ENCODE measurements at regions not wholly inside any gene's neighbourhood (a gene's known extent, or its start where the extent isn't known, plus 50 kb on each side); places are given as distances from the start of the nearest gene placed in this dataset.

- TF ChIP-seq CTCF (IDR thresholded peaks at IDR 0.05) = no peak
- TF ChIP-seq EZH2 (IDR thresholded peaks at IDR 0.05) = no peak
Observed at GRCh38 chr13:91134803-91135184, 212.7 kb upstream of the MIR17HG start.

Data from neural progenitor cell (in vitro differentiated cells).